ENCODE measurements at regions not wholly inside any gene's neighbourhood (a gene's known extent, or its start where the extent isn't known, plus 50 kb on each side); places are given as distances from the start of the nearest gene placed in this dataset.

- no peak overlapping the region for H3K4me3 Mint-ChIP-seq (ENCODE audit: unreplicated experiment)
- H3K27me3 ChIP-seq (replicated peaks; ENCODE audit: control insufficient read depth, insufficient read depth, low read length), result no peaks in the 10 kb centered on the region
- CTCF ChIA-PET, result no interaction called here
- no peaks in the 10 kb centered on the region for H3K4me1 Mint-ChIP-seq (ENCODE audit: low read depth, unreplicated experiment)
- BruUV-seq (replicated peaks), result no TSS peak
- H3K36me3 Mint-ChIP-seq (ENCODE audit: insufficient read depth, unreplicated experiment), result no peaks in the 10 kb centered on the region
- H3K9me3 ChIP-seq, result no peaks in the 10 kb centered on the region
- H3K27me3 Mint-ChIP-seq (ENCODE audit: insufficient read depth, unreplicated experiment), result no peaks in the 10 kb centered on the region
- H3K36me3 ChIP-seq (ENCODE audit: control insufficient read depth, insufficient read depth, low read length), result no peaks in the 10 kb centered on the region
- H3K4me3 ChIP-seq (ENCODE audit: low read depth, low read length), result no peak overlapping the region
- no peak for DNase-seq
- no peak for TF ChIP-seq CTCF (IDR thresholded peaks at IDR 0.05; ENCODE audit: insufficient read depth in 1 of 2, low read depth in 1 of 2, low read length in 1 of 2, severe bottlenecking in 1 of 2, unreplicated experiment in 1 of 2)
- H3K4me1 ChIP-seq, result no peaks in the 10 kb centered on the region
- no peak overlapping the region for H3K27ac Mint-ChIP-seq (ENCODE audit: unreplicated experiment)
- POLR2A ChIA-PET, result no interaction called here
- peaks cover under 1% of the 10 kb centered on the region for H3K9me3 Mint-ChIP-seq (ENCODE audit: unreplicated experiment)
- intact Hi-C loops (cut with micrococcal nuclease; ENCODE audit: unreplicated experiment), result no loop called here
Measured at GRCh38 chr10:33837736-33838135, 503.3 kb upstream of the NRP1 start.

- DNase-seq, result no peak
- intact Hi-C loops (cut with micrococcal nuclease; ENCODE audit: unreplicated experiment), result no loop called here
- H3K4me1 ChIP-seq, result 0 out of 2 replicates have a peak, but pooled peaks cover 3% of the 10 kb centered on the region
- H3K36me3 ChIP-seq (ENCODE audit: control insufficient read depth, insufficient read depth, low read length), result no peaks in the 10 kb centered on the region
- no peaks in the 10 kb centered on the region for H3K9me3 ChIP-seq
- Mint-ChIP-seq H3K27ac (ENCODE audit: unreplicated experiment) (no peak overlapping the region), H3K4me3 (ENCODE audit: unreplicated experiment) (no peak overlapping the region), H3K9me3 (ENCODE audit: unreplicated experiment) (no peaks in the 10 kb centered on the region), H3K36me3 (ENCODE audit: insufficient read depth, unreplicated experiment) (no peaks in the 10 kb centered on the region), H3K4me1 (ENCODE audit: low read depth, unreplicated experiment) (peaks cover 6% of the 10 kb centered on the region), H3K27me3 (ENCODE audit: insufficient read depth, unreplicated experiment) (no peaks in the 10 kb centered on the region)
- BruUV-seq (replicated peaks), result no TSS peak
- no peak overlapping the region for H3K4me3 ChIP-seq (ENCODE audit: low read depth, low read length)
- no peaks in the 10 kb centered on the region for H3K27me3 ChIP-seq (replicated peaks; ENCODE audit: control insufficient read depth, insufficient read depth, low read length)
- POLR2A ChIA-PET, result no interaction called here
- CTCF ChIA-PET, result no interaction called here
- no peak for TF ChIP-seq CTCF (IDR thresholded peaks at IDR 0.05; ENCODE audit: insufficient read depth in 1 of 2, low read depth in 1 of 2, low read length in 1 of 2, severe bottlenecking in 1 of 2, unreplicated experiment in 1 of 2)
Measured at GRCh38 chr10:33835556-33835955, 501.1 kb upstream of the NRP1 start.

- ChIA-PET POLR2A (no interaction called here), CTCF (no interaction called here)
- Histone ChIP-seq H3K27me3 (replicated peaks; ENCODE audit: control insufficient read depth, insufficient read depth, low read length) (no peaks in the 10 kb centered on the region), H3K4me3 (ENCODE audit: low read depth, low read length) (no peak overlapping the region), H3K36me3 (ENCODE audit: control insufficient read depth, insufficient read depth, low read length) (no peaks in the 10 kb centered on the region), H3K4me1 (0 out of 2 replicates have a peak, but pooled peaks cover 3% of the 10 kb centered on the region), H3K9me3 (no peaks in the 10 kb centered on the region)
- TF ChIP-seq CTCF (IDR thresholded peaks at IDR 0.05; ENCODE audit: insufficient read depth in 1 of 2, low read depth in 1 of 2, low read length in 1 of 2, severe bottlenecking in 1 of 2, unreplicated experiment in 1 of 2), result no peak
- Mint-ChIP-seq H3K9me3 (ENCODE audit: unreplicated experiment) (no peaks in the 10 kb centered on the region), H3K27me3 (ENCODE audit: insufficient read depth, unreplicated experiment) (no peaks in the 10 kb centered on the region), H3K27ac (ENCODE audit: unreplicated experiment) (no peak overlapping the region), H3K4me1 (ENCODE audit: low read depth, unreplicated experiment) (peaks cover 6% of the 10 kb centered on the region), H3K4me3 (ENCODE audit: unreplicated experiment) (no peak overlapping the region), H3K36me3 (ENCODE audit: insufficient read depth, unreplicated experiment) (no peaks in the 10 kb centered on the region)
- DNase-seq, result no peak
- intact Hi-C loops (cut with micrococcal nuclease; ENCODE audit: unreplicated experiment), result no loop called here
- BruUV-seq (replicated peaks), result no TSS peak
Measured at GRCh38 chr10:33833566-33833965, 499.1 kb upstream of the NRP1 start.

Data from Caco-2 (cell line).